Upper lobe of left lung (tissue), 4 donors: ENCODE measurements at regions not wholly inside any gene's neighbourhood (a gene's known extent, or its start where the extent isn't known, plus 50 kb on each side); places are given as distances from the start of the nearest gene placed in this dataset.

Experiments used
- POLR2AphosphoS5 ChIP-seq, 2 donors: sonication (generic); formaldehyde crosslinking; IDR thresholded peaks; one replicate each; pipeline ENCODE4 v1.5.1; 2017; ENCODE audit warnings: antibody characterized with exemption in 2 of 2
- TF ChIP-seq, protein P1 (sequence below), 6 experiments: fragments of 450-650 bp in 4 of 6; fragments of 200-600 bp in 2 of 6; sonication (generic) in 2 of 6; IDR thresholded peaks; one replicate each; pipeline ENCODE4 v1.5.1; 2016 to 2019; ENCODE audit warnings: antibody characterized with exemption in 6 of 6

DNA sequence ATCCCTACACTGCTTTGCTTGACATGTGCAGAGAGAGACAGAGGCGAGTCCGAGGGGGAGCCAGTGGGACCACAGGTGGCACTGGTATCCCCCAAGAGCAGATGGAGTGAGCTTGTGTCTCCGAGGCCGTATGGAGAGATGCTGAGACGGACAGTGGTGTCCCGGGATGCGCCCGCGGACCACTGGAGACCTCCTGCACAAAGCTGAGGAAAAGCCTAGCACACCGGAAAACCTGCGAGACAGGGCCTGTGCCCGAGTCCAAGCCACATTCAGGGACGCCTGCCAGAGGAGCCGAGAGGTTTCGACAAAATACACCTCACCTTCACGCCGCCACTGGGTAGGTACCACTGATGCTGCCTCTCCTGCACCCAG lies 66.0 kb upstream of the ZNF527 start:
- no peak for TF ChIP-seq POLR2AphosphoS5 (IDR thresholded peaks at IDR 0.05)
- TF ChIP-seq, protein P1, sequence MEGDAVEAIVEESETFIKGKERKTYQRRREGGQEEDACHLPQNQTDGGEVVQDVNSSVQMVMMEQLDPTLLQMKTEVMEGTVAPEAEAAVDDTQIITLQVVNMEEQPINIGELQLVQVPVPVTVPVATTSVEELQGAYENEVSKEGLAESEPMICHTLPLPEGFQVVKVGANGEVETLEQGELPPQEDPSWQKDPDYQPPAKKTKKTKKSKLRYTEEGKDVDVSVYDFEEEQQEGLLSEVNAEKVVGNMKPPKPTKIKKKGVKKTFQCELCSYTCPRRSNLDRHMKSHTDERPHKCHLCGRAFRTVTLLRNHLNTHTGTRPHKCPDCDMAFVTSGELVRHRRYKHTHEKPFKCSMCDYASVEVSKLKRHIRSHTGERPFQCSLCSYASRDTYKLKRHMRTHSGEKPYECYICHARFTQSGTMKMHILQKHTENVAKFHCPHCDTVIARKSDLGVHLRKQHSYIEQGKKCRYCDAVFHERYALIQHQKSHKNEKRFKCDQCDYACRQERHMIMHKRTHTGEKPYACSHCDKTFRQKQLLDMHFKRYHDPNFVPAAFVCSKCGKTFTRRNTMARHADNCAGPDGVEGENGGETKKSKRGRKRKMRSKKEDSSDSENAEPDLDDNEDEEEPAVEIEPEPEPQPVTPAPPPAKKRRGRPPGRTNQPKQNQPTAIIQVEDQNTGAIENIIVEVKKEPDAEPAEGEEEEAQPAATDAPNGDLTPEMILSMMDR (IDR thresholded peaks at IDR 0.05), result no peak
